ENCODE measurements at regions not wholly inside any gene's neighbourhood (a gene's known extent, or its start where the extent isn't known, plus 50 kb on each side); places are given as distances from the start of the nearest gene placed in this dataset.

DNA sequence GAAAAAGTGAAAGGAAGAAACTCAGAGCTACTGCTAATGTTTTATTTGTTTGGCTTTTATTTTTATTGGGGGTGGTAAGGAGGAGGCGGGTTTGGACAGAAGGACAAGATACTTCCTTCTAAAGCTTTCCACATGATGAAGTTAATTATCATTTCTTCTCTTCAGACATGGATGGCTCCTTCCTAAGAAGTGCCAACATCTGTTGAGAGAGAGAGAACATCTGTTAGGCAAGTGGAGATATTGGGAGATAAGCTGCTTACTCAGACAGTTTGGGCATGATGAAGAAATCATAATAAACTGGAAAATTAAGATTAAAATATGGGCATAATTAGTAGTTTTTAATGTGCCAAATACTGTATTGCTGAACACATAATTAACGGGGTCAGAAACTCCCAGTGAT, 535.7 kb upstream of the INTU start:
- TF ChIP-seq, protein P1, sequence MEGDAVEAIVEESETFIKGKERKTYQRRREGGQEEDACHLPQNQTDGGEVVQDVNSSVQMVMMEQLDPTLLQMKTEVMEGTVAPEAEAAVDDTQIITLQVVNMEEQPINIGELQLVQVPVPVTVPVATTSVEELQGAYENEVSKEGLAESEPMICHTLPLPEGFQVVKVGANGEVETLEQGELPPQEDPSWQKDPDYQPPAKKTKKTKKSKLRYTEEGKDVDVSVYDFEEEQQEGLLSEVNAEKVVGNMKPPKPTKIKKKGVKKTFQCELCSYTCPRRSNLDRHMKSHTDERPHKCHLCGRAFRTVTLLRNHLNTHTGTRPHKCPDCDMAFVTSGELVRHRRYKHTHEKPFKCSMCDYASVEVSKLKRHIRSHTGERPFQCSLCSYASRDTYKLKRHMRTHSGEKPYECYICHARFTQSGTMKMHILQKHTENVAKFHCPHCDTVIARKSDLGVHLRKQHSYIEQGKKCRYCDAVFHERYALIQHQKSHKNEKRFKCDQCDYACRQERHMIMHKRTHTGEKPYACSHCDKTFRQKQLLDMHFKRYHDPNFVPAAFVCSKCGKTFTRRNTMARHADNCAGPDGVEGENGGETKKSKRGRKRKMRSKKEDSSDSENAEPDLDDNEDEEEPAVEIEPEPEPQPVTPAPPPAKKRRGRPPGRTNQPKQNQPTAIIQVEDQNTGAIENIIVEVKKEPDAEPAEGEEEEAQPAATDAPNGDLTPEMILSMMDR (IDR thresholded peaks at IDR 0.05; ENCODE audit: low read depth, low read length, poor library complexity, severe bottlenecking), result no peak
- TF ChIP-seq EZH2phosphoT487 (IDR thresholded peaks at IDR 0.05; ENCODE audit: borderline replicate concordance, low read length), result no peak
